ENCODE measurements at regions not wholly inside any gene's neighbourhood (a gene's known extent, or its start where the extent isn't known, plus 50 kb on each side); places are given as distances from the start of the nearest gene placed in this dataset.

GRCh38 chr9:73233359-73234007 is 81.8 kb downstream of the ANXA1 start:
- TF ChIP-seq POLR2A (IDR thresholded peaks at IDR 0.05) (no peak), CTCF (IDR thresholded peaks at IDR 0.05) (no peak)
- intact Hi-C loops (cut with DNase I; ENCODE audit: low total_unique reads), result no loop called here
- 79 to 81% methylated on average over 6 of the region's 6 CpGs for WGBS, 2 donors
- H3K36me3 ChIP-seq (ENCODE audit: low read depth, missing control alignments), result no peaks in the 10 kb centered on the region
- H3K4me3 ChIP-seq, result no peak overlapping the region
- H3K27ac ChIP-seq, result no peak overlapping the region
- no peaks in the 10 kb centered on the region for H3K4me1 ChIP-seq
- no peaks in the 10 kb centered on the region for H3K9me3 ChIP-seq
- no peak for DNase-seq
- no peaks in the 10 kb centered on the region for H3K27me3 ChIP-seq

GRCh38 chr9:73234008-73234360 is 82.3 kb downstream of the ANXA1 start:
- intact Hi-C loops (cut with DNase I; ENCODE audit: low total_unique reads), result no loop called here
- H3K4me3 ChIP-seq, result no peak overlapping the region
- H3K27ac ChIP-seq, result no peak overlapping the region
- no peaks in the 10 kb centered on the region for H3K27me3 ChIP-seq
- no peak for DNase-seq
- H3K4me1 ChIP-seq, result no peaks in the 10 kb centered on the region
- no peaks in the 10 kb centered on the region for H3K9me3 ChIP-seq
- TF ChIP-seq CTCF (IDR thresholded peaks at IDR 0.05) (no peak), POLR2A (IDR thresholded peaks at IDR 0.05) (no peak)
- H3K36me3 ChIP-seq (ENCODE audit: low read depth, missing control alignments), result no peaks in the 10 kb centered on the region
- WGBS, 2 donors, result 91 to 92% methylated on average over 1 of the region's 1 CpG

GRCh38 chr9:73237140-73237539 is 85.5 kb downstream of the ANXA1 start:
- no peaks in the 10 kb centered on the region for H3K27me3 ChIP-seq
- DNase-seq, result no peak
- H3K27ac ChIP-seq, result no peak overlapping the region
- intact Hi-C loops (cut with DNase I; ENCODE audit: low total_unique reads), result no loop called here
- no peaks in the 10 kb centered on the region for H3K36me3 ChIP-seq (ENCODE audit: low read depth, missing control alignments)
- WGBS, 2 donors, result 82 to 83% methylated on average over 1 of the region's 1 CpG
- TF ChIP-seq POLR2A (IDR thresholded peaks at IDR 0.05), result no peak
- TF ChIP-seq CTCF (IDR thresholded peaks at IDR 0.05), result no peak
- no peaks in the 10 kb centered on the region for H3K9me3 ChIP-seq
- no peaks in the 10 kb centered on the region for H3K4me1 ChIP-seq
- H3K4me3 ChIP-seq, result no peak overlapping the region

GRCh38 chr9:73239570-73240265 is 88.1 kb downstream of the ANXA1 start:
- no peak for TF ChIP-seq POLR2A (IDR thresholded peaks at IDR 0.05)
- no peak for TF ChIP-seq CTCF (IDR thresholded peaks at IDR 0.05)
- intact Hi-C loops (cut with DNase I; ENCODE audit: low total_unique reads), result no loop called here
- Histone ChIP-seq H3K36me3 (ENCODE audit: low read depth, missing control alignments) (no peaks in the 10 kb centered on the region), H3K4me1 (no peaks in the 10 kb centered on the region), H3K27ac (no peak overlapping the region), H3K9me3 (no peaks in the 10 kb centered on the region), H3K4me3 (no peak overlapping the region), H3K27me3 (no peaks in the 10 kb centered on the region)
- 81 to 88% methylated on average over 2 of the region's 2 CpGs for WGBS, 2 donors
- no peak for DNase-seq

GRCh38 chr9:73243078-73243477 is 91.4 kb downstream of the ANXA1 start:
- Histone ChIP-seq H3K4me1 (no peaks in the 10 kb centered on the region), H3K27ac (no peak overlapping the region), H3K27me3 (no peaks in the 10 kb centered on the region), H3K4me3 (no peak overlapping the region), H3K36me3 (ENCODE audit: low read depth, missing control alignments) (no peaks in the 10 kb centered on the region), H3K9me3 (no peaks in the 10 kb centered on the region)
- no peak for DNase-seq
- no peak for TF ChIP-seq POLR2A (IDR thresholded peaks at IDR 0.05)
- TF ChIP-seq CTCF (IDR thresholded peaks at IDR 0.05), result no peak
- intact Hi-C loops (cut with DNase I; ENCODE audit: low total_unique reads), result no loop called here
- WGBS, 2 donors, result 68 to 94% methylated on average over 2 of the region's 2 CpGs

Data from testis (tissue), 2 donors.